Muscle of leg (tissue), 3 donors: ENCODE measurements at regions not wholly inside any gene's neighbourhood (a gene's known extent, or its start where the extent isn't known, plus 50 kb on each side); places are given as distances from the start of the nearest gene placed in this dataset.

Experiments used
- DNase-seq: peaks from one replicate; pipeline ENCODE4 v3.0.0; 2013
- H3K27ac ChIP-seq: one replicate; pipeline ENCODE4 v1.5.1; 2013; ENCODE audit warnings: mild to moderate bottlenecking, low read length, control low read depth
- H3K27me3 ChIP-seq: one replicate; pipeline ENCODE4 v1.6.1; 2013; ENCODE audit warnings: low read length; ENCODE audit not compliant: control insufficient read depth, insufficient read depth
- H3K36me3 ChIP-seq: one replicate; pipeline ENCODE4 v1.6.1; 2013; ENCODE audit warnings: low read length; ENCODE audit not compliant: control insufficient read depth, insufficient read depth
- H3K4me1 ChIP-seq: one replicate; pipeline ENCODE4 v1.6.1; 2013; ENCODE audit warnings: low read length; ENCODE audit not compliant: control insufficient read depth, insufficient read depth
- H3K4me3 ChIP-seq: one replicate; pipeline ENCODE4 v1.5.1; 2013; ENCODE audit warnings: low read length, control low read depth
- H3K9me3 ChIP-seq: replicated peaks from 2 replicates; pipeline ENCODE4 v1.6.1; 2013; ENCODE audit warnings: low read depth, low read length; ENCODE audit not compliant: control insufficient read depth
- WGBS: methylation state at CpG from one replicate; pipeline ENCODE4 v1.1.5; 2013; ENCODE audit warnings: missing lambda C conversion rate; ENCODE audit not compliant: insufficient coverage; 5-methylcytosine and 5-hydroxymethylcytosine counted together

DNA sequence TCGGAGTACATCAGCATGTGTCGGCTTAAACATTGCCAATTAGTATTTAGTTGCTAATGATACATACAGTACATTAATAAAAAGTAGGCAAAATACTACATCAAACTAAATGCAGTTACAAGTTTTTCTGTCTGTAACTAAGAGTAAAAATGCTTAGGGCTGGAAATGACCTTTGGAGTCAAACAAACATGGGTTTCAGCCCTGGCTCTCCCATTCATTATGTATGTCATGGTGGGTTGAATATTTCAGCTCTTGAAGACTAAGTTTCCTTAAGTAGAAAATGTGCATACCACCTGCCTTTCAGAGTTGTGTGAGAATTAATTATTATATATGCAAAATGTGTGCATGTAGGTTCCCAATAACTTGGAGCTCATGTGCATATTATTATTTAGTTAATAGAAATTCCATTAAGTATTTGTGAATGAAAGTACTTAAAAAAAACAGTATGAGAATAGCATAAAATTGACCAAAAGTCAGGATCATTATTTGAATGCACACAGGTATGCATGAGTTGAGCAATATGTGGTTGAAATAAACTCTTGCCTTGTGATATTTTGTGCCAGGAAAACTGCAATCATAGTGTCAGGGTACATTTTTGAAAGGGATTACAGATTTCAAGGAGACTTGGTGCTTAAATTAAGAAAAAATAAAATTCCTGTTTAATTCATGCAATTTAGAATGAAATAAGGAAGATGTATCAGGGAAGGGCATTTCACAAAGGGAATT, 2048.7 kb downstream of the PCDH7 start:
- Histone ChIP-seq H3K4me1 (no peaks in the 10 kb centered on the region), H3K27me3 (no peaks in the 10 kb centered on the region), H3K4me3 (no peak overlapping the region), H3K9me3 (no peaks in the 10 kb centered on the region), H3K36me3 (no peaks in the 10 kb centered on the region), H3K27ac (no peak overlapping the region)
- WGBS: no CpG with 5 or more reads among the region's 2 CpGs
- DNase-seq: no peak

DNA sequence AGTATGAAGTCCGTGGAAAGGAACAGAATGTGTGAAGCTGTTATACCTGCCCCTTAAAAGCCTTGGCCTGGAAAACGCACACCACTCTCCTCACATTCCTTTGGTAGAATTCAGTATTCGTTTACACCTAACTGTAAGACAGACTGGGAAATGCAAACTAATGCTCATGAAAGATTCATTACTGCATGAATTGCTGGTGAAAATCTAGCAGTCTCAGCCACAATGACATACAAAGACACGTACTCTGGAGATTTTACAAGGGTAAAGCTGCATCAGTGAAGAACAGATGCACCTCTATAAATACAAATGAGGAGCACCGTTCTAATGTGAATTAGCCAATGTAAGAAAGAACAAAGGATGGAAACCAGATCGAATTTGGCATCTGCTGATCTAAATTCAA, 2051.3 kb downstream of the PCDH7 start:
- H3K4me3 ChIP-seq: no peak overlapping the region
- H3K27me3 ChIP-seq: no peaks in the 10 kb centered on the region
- H3K4me1 ChIP-seq: no peaks in the 10 kb centered on the region
- WGBS: 70% methylated on average over 2 of the region's 6 CpGs
- no peak overlapping the region for H3K27ac ChIP-seq
- no peak for DNase-seq
- H3K9me3 ChIP-seq: no peaks in the 10 kb centered on the region
- H3K36me3 ChIP-seq: no peaks in the 10 kb centered on the region

DNA sequence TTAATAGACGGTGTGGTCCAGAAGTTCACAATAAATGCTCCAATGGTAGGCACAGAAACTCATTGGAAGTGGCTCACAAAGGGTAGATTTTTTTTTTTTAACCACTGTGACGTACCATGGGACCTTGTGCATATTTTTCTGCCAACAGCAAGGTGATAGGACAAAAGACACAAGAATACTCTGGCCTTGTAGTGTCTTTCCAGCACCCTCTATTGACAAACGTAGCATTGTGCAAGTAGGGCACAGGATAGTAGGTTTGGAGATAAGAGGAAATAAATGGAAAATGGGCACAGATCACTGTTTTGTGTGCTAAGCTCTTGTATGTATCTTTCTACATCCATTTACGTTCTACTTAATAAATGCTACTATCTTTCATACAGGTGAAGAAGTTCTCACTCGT, 2054.9 kb downstream of the PCDH7 start:
- no peak overlapping the region for H3K4me3 ChIP-seq
- peak; percentile 13 for DNase-seq
- no peak overlapping the region for H3K27ac ChIP-seq
- H3K27me3 ChIP-seq: no peaks in the 10 kb centered on the region
- WGBS: 65% methylated on average over 2 of the region's 5 CpGs
- no peaks in the 10 kb centered on the region for H3K9me3 ChIP-seq
- H3K36me3 ChIP-seq: no peaks in the 10 kb centered on the region
- no peaks in the 10 kb centered on the region for H3K4me1 ChIP-seq

DNA sequence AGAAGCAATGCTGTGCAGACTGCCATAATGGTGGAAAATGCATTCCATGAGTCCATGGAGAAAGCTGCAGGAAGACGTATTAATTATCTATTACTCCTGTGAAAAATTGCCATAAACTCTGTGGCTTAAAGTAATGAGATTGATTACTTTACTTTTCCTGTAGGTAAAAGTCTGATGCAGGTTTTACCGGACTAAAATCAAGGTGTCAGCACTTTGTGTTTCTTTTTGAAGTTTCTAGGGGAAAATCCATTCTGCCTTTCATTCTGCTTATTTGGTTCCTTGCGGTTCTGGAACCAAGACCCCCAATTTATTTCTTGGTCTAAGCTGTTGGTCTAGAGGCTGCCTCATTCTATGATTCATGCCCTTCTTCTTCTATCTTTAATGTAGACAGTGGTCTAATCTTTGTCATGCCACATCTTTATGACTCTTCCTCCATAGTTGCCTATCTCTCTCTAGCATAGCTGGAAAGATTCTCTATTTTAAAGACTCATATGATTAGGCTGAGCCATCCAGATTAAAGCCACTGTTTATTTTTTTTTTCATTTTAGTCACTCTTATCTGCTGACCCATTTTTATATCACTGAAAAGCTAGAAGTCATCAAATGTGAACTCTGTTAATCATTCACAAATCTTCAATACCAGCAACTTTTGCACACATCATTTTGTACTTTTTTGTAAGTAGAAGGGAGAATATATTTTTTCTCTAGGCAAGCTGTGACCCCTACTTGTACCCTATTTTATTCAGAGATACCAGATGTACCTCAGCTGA, 2056.4 kb downstream of the PCDH7 start:
- Histone ChIP-seq H3K4me1 (no peaks in the 10 kb centered on the region), H3K36me3 (no peaks in the 10 kb centered on the region), H3K4me3 (no peak overlapping the region), H3K27me3 (no peaks in the 10 kb centered on the region), H3K9me3 (no peaks in the 10 kb centered on the region), H3K27ac (no peak overlapping the region)
- no peak for DNase-seq
- WGBS: no CpG with 5 or more reads among the region's 3 CpGs

DNA sequence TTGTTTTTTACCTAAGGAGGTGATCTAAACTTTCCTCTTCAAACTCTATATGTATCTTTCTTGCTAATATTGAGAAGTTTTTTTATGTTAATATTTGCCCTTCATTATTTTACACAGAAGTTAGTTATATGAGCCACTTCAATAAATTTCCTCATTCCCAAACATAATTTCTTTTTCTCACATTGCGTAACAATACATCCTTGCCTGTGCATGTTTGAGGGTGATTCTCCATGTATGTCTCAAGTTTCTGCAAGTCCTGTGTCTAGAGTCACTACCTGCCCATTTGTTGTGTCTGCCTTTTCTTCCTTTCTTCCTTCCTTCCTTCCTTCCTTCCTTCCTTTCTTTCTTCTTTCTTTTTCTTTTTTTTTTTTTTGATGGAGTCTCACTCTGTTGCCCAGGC, 2057.9 kb downstream of the PCDH7 start:
- WGBS: no CpG with 5 or more reads among the region's 1 CpG
- Histone ChIP-seq H3K4me3 (no peak overlapping the region), H3K27ac (no peak overlapping the region), H3K4me1 (no peaks in the 10 kb centered on the region), H3K9me3 (no peaks in the 10 kb centered on the region), H3K27me3 (no peaks in the 10 kb centered on the region), H3K36me3 (no peaks in the 10 kb centered on the region)
- no peak for DNase-seq

DNA sequence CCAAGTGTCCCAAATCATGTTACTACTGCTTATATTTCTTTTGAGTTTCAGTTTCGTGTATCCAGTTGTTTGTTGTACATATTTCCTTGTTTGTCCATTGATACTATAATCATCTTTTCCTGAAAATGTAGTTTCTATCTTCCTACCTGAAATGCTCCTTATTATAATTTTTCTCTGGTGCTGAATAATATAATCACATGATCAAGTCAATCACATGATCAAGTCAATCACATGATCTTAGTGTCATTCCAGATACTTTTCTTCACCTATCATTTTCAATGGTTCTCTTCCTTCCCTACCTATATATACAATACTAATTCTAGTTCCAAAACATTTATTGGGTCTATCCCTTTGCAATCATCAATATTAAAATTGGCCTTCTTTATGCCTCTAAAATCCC, 2058.8 kb downstream of the PCDH7 start:
- DNase-seq: no peak
- no CpG with 5 or more reads among the region's 1 CpG for WGBS
- no peaks in the 10 kb centered on the region for H3K4me1 ChIP-seq
- H3K4me3 ChIP-seq: no peak overlapping the region
- H3K27ac ChIP-seq: no peak overlapping the region
- no peaks in the 10 kb centered on the region for H3K9me3 ChIP-seq
- H3K36me3 ChIP-seq: no peaks in the 10 kb centered on the region
- H3K27me3 ChIP-seq: no peaks in the 10 kb centered on the region

DNA sequence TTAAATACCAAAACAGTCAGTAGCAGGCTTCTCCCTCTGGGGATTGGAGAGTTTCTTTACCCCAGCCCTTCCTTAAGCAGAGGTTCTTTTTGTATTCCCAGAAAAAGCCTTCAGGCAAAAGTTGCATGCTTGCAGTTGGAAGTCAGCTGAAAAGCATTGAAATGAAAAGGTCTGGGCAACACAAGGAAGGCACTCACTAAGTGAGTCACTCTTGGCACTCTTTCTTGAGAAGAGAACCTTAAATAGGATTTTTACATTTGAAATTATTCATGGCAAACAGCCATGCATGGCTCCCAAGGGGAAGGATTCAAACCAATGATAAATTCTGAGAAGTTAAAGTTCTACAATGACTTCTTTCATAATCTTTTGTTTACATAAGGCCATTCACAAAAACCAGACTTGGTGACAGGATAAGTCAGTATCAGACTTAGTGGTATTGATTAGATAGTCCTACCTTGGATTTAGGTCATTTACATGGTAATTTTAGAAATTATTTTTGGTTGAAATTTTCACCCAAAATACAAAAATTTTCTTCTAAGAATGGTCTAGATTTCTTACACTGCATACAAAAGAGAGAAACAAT, 2068.9 kb downstream of the PCDH7 start:
- no peaks in the 10 kb centered on the region for H3K9me3 ChIP-seq
- H3K27ac ChIP-seq: no peak overlapping the region
- no peak overlapping the region for H3K4me3 ChIP-seq
- no peaks in the 10 kb centered on the region for H3K4me1 ChIP-seq
- H3K36me3 ChIP-seq: no peaks in the 10 kb centered on the region
- peak; percentile 20 for DNase-seq
- H3K27me3 ChIP-seq: no peaks in the 10 kb centered on the region

DNA sequence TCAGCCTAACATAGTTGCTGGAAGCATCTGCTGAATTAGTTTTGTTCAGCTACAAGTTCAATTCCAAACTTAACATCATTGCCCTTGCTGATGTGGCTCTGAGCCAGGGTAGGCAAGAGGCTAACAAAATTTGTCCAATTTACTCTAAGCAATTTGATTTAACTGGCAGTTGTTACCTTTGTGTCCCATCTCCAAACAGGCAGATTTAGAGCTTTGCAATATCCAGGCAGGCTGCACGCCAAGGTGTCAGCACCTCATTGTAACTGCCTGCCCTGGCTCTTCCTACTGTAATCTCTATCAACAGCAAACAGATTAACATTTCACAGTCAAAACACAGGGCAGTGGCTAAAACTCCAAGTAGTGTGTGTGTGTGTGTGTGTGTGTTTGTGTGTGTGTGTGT, 2070.6 kb downstream of the PCDH7 start:
- DNase-seq: peak; percentile 6
- Histone ChIP-seq H3K27ac (no peak overlapping the region), H3K9me3 (no peaks in the 10 kb centered on the region), H3K4me1 (no peaks in the 10 kb centered on the region), H3K36me3 (no peaks in the 10 kb centered on the region), H3K27me3 (no peaks in the 10 kb centered on the region), H3K4me3 (no peak overlapping the region)
- WGBS: no CpG with 5 or more reads among the region's 1 CpG

DNA sequence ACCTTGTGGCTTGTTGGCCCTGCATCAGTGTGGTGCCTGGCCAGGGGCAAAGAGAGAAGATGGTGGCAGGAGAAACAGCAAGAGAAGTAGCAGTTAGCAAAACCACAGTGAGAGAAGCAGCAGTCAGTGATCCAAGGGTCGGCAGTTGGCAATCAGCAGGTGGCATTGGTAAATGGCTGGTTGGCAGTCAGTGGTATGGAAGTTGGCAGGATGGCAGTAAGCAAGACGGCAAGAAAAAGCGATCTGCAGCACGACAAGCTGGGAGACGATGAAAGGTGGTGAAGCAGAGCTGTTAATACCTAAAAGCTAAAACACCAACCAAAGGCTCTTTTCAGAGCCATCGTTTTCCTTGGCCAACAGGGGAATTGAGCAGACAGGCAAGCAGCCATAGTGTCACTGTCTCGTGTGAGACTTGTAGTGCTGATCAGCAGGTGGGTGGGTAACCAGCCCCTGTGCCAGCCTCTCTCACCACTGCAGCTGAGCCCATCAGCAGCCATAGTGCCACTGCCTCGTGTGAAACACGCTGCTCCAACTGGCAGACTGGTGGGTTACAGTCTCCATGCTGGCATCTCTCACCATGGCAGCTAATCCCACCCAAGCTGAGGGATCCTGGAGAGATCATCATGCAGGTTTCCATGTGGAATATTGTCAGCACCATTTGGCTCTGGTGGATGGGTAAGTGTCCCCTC, 2078.4 kb downstream of the PCDH7 start:
- H3K4me1 ChIP-seq: no peaks in the 10 kb centered on the region
- WGBS: 84% methylated on average over 7 of the region's 9 CpGs
- no peak for DNase-seq

DNA sequence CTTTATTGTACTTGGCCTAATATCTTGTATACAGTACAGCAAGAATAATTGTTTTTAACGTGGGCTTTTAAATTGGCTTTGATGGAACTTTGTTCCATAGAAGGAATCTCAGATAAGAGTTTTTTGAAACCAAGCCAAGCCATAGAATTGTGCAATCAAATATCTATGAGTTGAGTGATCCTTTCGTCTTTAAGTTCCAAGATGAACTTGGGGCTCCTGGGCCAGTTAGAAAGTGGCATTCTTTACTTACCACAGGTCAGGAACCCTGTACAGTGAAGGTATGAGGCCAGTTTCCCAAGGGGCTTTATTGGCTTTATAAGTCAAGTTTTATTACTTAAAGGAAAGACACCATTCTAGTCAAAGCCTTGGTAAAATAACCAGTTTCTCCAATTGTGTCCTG, 2104.2 kb downstream of the PCDH7 start:
- no peak for DNase-seq
- no peaks in the 10 kb centered on the region for H3K27me3 ChIP-seq
- H3K4me1 ChIP-seq: no peaks in the 10 kb centered on the region
- WGBS: no CpG with 5 or more reads among the region's 2 CpGs
- H3K36me3 ChIP-seq: no peaks in the 10 kb centered on the region
- no peak overlapping the region for H3K27ac ChIP-seq
- H3K9me3 ChIP-seq: peaks cover 3% of the 10 kb centered on the region
- no peak overlapping the region for H3K4me3 ChIP-seq

More for the DNA sequence above, 2078.4 kb downstream of the PCDH7 start:
- Histone ChIP-seq H3K4me3 (no peak overlapping the region), H3K36me3 (no peaks in the 10 kb centered on the region), H3K27me3 (no peaks in the 10 kb centered on the region), H3K9me3 (no peaks in the 10 kb centered on the region), H3K27ac (no peak overlapping the region)
